Kidney epithelial cell (primary cell): ENCODE measurements at regions not wholly inside any gene's neighbourhood (a gene's known extent, or its start where the extent isn't known, plus 50 kb on each side); places are given as distances from the start of the nearest gene placed in this dataset.

Experiments used
- DNase-seq: peaks from one replicate; pipeline ENCODE4 v3.0.0-alpha.2; 2010; ENCODE audit warnings: low read depth
- H3K27me3 ChIP-seq: 2 replicates; pipeline ENCODE4 v1.6.0; 2011; ENCODE audit warnings: low read length; ENCODE audit not compliant: control insufficient read depth, insufficient read depth
- H3K36me3 ChIP-seq: 2 replicates; pipeline ENCODE4 v1.5.1; 2011; ENCODE audit warnings: low read length; ENCODE audit not compliant: control insufficient read depth, insufficient read depth
- H3K4me3 ChIP-seq: 2 replicates; pipeline ENCODE4 v1.5.1; 2011; ENCODE audit warnings: low read depth, mild to moderate bottlenecking, control low read depth, low read length
- TF ChIP-seq, protein P1 (sequence below): IDR thresholded peaks from 2 replicates; pipeline ENCODE4 v1.5.1; 2011; ENCODE audit warnings: mild to moderate bottlenecking, moderate library complexity, low read length, control low read depth, inconsistent platforms; ENCODE audit not compliant: insufficient read depth, poor library complexity, severe bottlenecking

- no peaks in the 10 kb centered on the region for H3K36me3 ChIP-seq
- H3K4me3 ChIP-seq = no peak overlapping the region
- TF ChIP-seq, protein P1, sequence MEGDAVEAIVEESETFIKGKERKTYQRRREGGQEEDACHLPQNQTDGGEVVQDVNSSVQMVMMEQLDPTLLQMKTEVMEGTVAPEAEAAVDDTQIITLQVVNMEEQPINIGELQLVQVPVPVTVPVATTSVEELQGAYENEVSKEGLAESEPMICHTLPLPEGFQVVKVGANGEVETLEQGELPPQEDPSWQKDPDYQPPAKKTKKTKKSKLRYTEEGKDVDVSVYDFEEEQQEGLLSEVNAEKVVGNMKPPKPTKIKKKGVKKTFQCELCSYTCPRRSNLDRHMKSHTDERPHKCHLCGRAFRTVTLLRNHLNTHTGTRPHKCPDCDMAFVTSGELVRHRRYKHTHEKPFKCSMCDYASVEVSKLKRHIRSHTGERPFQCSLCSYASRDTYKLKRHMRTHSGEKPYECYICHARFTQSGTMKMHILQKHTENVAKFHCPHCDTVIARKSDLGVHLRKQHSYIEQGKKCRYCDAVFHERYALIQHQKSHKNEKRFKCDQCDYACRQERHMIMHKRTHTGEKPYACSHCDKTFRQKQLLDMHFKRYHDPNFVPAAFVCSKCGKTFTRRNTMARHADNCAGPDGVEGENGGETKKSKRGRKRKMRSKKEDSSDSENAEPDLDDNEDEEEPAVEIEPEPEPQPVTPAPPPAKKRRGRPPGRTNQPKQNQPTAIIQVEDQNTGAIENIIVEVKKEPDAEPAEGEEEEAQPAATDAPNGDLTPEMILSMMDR = no peak
- H3K27me3 ChIP-seq = no peaks in the 10 kb centered on the region
- no peak for DNase-seq
These were observed 69.4 kb downstream of the CHRM3 start for GRCh38 chr1:239455743-239456142.

GRCh38 chr1:239456788-239457187 lies 70.4 kb downstream of the CHRM3 start:
- H3K27me3 ChIP-seq = no peaks in the 10 kb centered on the region
- TF ChIP-seq, protein P1 = no peak
- DNase-seq = no peak

DNA sequence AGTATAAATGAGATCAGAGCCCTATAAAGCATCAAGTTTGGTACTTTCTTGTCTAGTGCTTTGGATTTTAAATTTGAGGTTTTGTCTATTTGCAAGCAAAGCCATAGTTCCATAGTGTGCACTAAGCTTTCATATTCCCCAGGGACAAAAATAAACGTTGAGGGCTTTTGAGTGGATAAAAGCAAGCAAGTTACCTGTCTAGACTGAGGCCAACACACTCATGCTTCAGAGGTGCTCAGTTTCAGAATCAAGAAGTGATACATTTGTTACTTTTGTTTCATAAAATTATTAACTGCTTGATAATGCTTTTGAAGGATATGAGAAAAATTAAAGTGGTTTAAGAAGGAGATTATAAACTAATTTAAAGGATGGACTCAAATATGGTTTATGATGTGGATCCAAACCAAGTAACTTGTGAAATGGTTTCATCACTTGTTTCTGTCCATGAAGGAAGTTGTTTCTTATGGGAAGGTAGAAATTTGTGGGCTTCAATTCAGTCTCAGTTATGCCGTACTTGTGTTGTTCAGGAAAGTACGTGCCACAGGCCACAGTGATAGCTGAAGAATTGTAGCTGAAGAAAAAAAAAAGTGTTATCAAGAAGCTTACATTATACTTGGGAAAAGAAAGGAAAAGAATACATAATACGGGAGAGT lies 71.2 kb downstream of the CHRM3 start:
- H3K27me3 ChIP-seq = no peaks in the 10 kb centered on the region
- H3K36me3 ChIP-seq = no peaks in the 10 kb centered on the region
- H3K4me3 ChIP-seq = no peak overlapping the region
- TF ChIP-seq, protein P1 = no peak
- DNase-seq = no peak

More at GRCh38 chr1:239456788-239457187, 70.4 kb downstream of the CHRM3 start:
- no peaks in the 10 kb centered on the region for H3K36me3 ChIP-seq
- H3K4me3 ChIP-seq = no peak overlapping the region

DNA sequence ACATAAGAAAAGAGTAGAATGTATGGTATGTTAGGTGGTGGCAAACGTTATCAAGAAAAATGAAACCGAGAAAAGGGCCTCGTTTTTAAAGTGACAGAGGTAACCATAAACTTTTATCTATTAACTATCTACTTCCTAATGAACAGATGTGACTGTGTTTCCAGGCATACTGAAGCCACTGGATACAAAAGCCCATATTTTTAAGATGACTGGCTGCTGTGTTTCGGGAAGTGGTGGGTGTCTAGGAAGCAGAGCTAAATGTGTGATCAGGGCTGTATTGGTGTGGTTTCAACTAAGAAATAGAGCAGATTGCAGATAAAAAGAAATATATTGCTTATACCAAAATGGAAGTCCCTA lies 71.8 kb downstream of the CHRM3 start:
- no peak for DNase-seq
- no peak overlapping the region for H3K4me3 ChIP-seq
- H3K27me3 ChIP-seq = no peaks in the 10 kb centered on the region
- TF ChIP-seq, protein P1 = no peak
- H3K36me3 ChIP-seq = no peaks in the 10 kb centered on the region

DNA sequence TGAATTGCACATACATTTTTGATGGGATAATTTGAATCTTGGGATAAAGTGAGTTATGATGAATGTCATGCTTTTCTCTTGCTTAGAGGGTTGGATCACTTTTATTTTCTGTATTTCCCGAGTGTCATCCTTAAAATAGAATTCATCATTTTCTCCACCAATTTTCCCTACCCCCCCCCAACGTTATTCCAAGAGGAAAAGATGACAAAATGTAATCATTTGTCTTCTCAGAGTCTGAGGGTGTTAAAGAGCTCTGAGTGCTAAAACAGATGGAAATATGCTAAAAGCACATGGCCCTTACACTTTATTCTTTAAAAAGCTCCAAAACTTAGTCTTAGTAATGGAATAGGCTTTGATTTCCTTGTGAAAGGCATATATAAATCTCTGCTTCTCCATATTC lies 81.4 kb downstream of the CHRM3 start:
- TF ChIP-seq, protein P1 = no peak
- no peak for DNase-seq
- Histone ChIP-seq H3K27me3 (no peaks in the 10 kb centered on the region), H3K4me3 (no peak overlapping the region), H3K36me3 (no peaks in the 10 kb centered on the region)

DNA sequence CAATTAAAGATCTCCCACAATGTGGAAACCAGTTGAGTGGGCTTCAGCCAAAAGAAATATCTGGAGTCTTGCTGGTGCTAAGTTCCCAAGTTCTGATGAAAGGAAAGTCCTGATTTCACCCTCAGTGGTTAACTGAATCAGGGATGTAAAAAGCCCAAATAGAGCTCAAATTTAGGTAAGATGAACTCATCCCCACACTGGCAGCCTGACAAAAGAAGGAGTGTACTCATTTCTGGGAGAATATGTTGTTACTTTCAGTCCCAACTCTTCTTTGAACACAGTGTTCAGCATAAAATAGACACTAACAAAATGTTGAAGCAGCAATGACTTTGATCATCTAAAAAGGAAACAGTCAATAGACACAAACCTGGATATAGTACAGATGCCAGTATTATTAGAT lies 91.7 kb downstream of the CHRM3 start:
- Histone ChIP-seq H3K4me3 (no peak overlapping the region), H3K27me3 (no peaks in the 10 kb centered on the region), H3K36me3 (no peaks in the 10 kb centered on the region)
- no peak for DNase-seq
- TF ChIP-seq, protein P1 = no peak
